COLO668 (cell line): ENCODE measurements at regions not wholly inside any gene's neighbourhood (a gene's known extent, or its start where the extent isn't known, plus 50 kb on each side); places are given as distances from the start of the nearest gene placed in this dataset.
"Not testable (repeated sequence)": the region's sequence is repeated elsewhere in the genome, so short reads cannot be mapped to it uniquely, and the experiment has no call there.

Experiments used
- DNase-seq: peaks from one replicate; lab custom pipeline; 2025; ENCODE audit not compliant: unreplicated experiment; lab: John Stamatoyannopoulos, UW

- no peak for DNase-seq
Observed at GRCh38 chr2:7420530-7420929, 503.3 kb downstream of the RNF144A start.

DNA sequence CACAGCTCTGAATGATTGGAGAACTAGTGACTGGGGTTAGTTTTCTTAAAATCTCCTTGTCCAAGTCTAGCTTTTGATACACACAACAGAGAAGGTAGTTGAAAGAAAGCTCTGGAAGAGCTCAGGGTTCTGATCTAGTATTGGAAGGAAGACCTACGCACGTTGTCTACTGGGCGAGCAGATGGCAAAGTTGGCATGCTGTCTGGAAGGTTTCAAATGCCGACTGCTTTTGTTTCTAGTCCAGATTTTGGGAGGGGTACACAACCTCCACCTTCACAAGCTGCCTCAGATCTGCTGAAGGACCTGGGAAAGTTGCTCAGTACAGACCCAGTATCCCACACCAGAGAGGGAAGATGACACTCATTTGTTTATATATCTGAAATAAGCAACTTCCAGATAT is 507.3 kb downstream of the RNF144A start:
- no peak for DNase-seq

DNA sequence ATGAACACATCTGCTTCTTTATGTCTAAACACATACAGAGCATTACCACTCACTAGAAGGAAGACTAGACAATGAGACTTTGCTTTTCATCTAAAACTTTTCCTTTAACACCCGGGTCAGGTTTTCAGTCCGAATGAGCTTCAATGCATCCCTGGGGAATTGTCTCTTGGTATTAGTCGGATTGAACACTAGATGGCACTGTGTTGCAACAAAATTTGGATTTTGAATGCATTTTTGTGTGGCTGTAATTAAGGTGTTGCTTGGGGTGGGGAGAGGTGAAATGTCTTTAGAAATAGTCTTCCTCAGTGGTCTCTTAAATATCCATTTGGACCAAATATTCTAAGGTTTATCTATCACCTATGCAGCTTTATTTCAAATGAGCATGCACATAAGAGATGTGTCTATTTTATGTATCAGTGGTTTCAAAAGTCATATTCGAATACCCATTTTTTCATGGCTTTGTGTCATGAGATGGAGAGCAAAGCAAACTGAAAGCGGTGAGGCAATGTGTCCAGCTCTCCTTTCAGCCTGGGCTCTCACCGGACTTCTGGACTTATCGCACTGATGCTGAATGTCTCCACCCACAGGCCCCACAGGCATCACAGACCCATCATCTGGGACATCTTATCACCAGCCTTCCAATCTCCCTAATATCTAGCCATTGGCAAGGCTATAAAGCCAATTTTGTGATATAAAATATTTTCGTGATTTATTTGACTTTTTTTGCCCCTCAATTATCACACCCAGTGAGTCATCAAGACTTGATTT is 510.3 kb downstream of the RNF144A start:
- peak; percentile 29 for DNase-seq

GRCh38 chr2:7428454-7429204 is 511.4 kb downstream of the RNF144A start:
- DNase-seq = no peak

DNA sequence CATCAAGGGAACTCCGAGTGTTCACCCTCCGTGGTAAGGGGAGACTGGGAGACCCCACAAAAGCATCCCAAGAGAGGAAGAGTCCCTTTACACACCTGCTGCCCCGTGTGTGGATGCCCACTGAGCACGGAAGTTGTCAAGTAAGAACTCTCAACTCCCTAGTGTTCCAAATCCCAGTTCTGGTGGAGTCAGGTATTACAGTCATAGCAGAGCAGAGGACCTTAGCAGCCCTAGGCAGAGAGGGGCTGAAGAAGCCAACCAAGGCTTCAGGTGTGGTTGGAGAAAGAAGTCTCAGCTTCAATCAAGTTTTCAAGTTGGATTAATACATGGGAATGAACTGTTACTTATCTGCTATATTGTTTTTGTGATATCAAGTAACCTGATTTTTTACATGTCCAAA is 512.5 kb downstream of the RNF144A start:
- no peak for DNase-seq

- no peak for DNase-seq
Observed at GRCh38 chr2:7430421-7430868, 513.2 kb downstream of the RNF144A start.

- peak; percentile 91 for DNase-seq
Observed at GRCh38 chr2:7430869-7431641, 513.8 kb downstream of the RNF144A start.

GRCh38 chr2:7432436-7432835 is 515.2 kb downstream of the RNF144A start:
- DNase-seq = no peak

DNA sequence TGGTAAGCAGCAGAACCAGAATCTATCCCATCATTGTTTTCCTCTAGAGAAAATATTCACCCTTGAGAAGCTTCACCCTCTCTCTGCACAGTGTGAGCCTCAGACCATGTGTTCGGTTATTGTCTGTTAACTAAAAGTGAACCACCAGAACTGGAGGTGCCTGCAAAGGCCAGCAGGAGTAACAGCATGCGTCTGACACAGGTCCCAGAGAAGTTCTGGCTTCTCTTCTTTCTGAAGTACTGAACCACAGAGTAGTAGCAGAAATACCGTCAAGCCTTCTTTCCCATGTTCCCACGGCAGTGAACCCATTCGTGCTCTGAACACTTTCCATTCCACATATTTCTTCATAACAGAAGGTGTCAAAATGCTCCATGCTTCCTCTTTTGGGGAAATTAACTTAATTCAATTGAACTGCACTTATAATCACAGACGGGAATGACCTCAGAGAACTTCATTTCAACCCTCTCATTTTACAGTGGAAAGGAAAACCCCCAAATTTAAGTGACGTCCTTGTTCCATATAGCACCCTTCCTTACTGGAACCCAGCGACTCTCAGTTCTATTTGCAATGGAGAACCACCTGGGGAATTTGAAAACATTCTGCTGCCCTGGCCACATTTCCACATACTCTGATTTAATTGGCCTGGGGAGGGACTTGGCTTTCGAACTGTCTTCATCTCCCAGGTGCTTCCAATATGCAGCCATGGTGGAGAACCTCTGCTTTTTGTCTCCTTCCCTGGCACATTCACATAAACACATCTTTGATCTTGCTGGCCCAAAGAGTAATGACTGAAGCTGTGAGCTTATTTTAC is 519.1 kb downstream of the RNF144A start:
- no peak for DNase-seq

DNA sequence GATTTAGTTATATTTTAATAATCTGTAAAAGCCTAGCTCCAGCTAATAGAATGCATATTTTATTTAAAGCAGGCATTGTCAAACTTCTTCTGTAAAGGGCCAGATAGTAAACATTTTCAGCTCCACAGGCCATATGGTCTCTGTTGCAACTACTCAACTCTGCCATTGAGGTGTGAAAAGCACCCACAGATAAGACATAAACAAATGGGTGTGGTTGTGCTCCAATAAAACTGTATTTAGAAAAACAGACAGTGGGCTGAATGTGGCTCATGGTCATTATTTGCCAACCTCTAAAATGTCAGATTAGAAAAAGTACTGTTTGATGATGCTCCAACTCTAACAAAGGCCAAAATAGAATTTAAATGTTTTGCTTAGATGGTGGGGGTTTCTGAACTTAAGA is 519.9 kb downstream of the RNF144A start:
- DNase-seq = no peak

DNA sequence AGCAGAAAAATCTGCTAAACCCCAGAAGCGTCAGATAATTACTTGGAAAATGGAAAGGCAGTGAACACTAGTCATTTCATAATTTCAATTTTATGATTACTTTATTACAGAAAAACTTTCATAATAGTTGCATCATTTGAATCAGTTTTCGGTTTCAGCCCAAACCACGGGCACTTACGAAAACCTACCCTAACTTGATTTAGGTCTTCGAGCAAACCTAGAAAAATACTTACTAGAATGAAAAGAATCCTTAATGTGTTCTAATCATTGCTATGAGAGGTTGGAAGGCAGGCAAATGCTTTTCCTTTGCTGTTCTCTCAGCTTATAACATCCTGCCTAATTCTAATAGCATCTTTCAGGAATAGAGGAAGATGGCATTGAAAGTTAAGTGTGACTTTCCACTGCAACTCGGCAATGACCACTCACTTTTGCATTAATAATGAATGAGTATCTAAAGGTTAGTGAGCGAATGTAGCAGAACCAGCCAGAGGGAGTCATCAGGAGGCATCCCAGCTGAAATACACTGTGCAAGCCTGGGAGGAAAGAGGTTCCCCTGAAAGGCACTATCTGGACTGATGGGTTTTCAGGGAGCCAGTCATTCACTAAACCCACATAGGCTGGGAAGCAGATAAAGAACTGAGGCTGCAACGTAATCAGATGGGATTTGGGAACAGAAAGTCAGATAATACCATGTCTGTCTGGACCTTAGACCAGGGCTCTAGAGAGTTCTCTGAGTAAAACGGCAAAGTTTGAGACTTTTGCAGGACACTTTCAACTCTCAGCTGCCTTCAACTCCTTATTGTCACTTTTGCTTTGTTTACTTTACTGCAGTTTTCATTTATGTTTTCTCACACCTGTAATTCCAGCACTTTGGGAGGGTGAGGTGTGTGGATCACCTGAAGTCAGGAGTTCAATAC is 520.8 kb downstream of the RNF144A start:
- DNase-seq = no peak

- DNase-seq = no peak
Observed at GRCh38 chr2:7438855-7439254, 521.6 kb downstream of the RNF144A start.

DNA sequence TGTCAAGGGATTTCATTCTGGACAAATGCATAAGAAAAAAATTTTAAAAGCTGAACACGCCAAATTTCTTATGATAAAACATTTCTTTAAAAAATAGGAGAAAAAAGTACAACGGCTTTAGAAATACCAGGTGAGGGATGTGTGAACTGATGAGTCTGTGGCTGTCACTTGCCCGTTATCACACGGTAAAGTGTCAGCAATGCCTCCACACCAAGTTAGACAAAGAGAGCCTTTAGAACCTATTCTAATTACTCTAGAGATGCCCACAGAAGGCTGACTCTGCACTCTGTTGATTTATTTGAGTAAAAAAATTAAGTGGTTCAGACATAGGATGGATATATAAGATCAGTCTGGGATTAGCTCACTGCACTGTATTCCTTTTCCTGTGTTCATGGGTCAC is 523.8 kb downstream of the RNF144A start:
- DNase-seq = no peak

GRCh38 chr2:7441841-7442240 is 524.6 kb downstream of the RNF144A start:
- DNase-seq = not testable (repeated sequence)

- DNase-seq = no peak
Observed at GRCh38 chr2:7444626-7445025, 527.4 kb downstream of the RNF144A start.

DNA sequence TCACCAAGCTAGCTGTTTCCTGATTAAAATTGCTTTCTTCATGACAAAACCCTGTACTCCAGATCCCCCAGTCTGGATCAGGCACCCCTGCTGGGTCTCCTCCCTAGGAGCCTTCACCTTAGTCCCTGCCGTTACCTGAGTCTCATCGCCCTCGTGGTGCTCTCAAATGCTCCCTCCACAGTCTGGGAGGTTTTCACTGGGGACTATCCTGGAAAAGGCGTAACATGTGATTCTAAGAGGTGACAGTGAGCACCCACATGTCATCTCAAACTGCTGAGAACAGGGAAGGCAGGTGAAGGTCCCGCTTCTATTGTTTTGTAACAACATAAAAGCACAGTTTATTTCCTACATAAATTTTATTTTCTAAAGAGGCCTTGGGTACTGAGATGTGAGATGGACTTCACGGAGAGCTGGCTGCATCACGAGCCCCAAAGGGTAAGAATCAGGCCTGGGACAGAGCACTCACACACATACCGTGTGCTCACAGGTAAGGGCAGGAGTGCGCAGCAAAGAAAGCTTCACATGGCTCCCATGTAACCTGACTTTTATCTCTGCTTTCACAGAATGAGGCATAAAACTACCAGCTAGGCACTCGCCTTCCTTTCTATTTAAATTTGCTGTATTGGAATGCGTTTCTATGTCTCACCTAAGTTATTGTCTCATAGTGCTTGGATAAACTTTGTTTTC is 531.5 kb downstream of the RNF144A start:
- no peak for DNase-seq

DNA sequence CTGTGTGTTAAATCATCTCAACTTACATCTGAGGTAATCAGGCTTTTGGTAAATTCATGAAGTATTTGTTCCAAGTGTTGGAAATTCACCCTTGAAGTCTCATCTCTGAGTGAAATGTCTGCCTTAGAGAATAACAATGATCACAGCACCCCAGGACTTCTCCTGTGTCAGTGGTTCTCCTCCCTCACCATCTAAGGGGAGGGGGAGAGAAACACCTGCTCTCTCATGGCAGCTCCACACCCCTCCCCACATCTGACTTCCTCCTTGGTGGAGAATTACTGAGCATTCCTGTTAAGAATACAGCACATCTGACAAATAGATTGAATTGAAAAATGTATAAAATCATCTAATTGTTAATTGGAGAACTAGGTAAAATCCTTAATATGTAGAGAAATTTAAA is 532.1 kb downstream of the RNF144A start:
- DNase-seq = no peak

DNA sequence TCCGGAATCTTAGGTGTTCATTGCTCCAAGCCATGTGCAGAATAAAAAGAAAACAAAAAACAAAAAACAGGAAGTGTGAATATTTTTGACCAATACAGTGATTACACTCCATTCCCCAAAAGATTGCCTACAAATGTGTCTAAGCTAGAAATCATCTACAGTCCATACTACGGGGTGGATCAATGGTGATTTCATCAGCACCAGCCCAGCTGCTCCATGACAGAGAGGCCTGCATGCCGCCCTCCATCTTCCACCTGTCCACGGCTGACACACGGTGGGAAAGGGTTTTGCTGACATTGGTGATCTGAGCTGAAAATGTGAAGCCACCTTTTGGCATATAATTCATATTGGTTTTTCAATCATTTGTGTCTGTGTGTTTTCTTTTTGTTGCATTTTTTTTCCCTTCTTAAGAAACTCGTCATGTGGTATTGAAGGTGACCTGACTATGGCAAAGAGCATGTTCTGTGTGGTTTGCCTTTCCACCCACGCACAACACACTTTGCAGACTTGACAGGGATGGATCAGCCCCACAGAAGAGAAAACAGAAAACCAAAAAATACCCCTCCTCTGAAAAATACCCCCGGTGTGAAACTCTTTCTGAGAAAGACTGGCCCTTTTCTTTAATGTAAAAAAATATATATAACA is 533.1 kb downstream of the RNF144A start:
- no peak for DNase-seq

- no peak for DNase-seq
Observed at GRCh38 chr2:7450833-7451190, 533.6 kb downstream of the RNF144A start.
